Neuronal stem cell (in vitro differentiated cells): ENCODE measurements at regions not wholly inside any gene's neighbourhood (a gene's known extent, or its start where the extent isn't known, plus 50 kb on each side); places are given as distances from the start of the nearest gene placed in this dataset.

Source experiments
- DNase-seq: peaks from one replicate; pipeline ENCODE4 v3.0.0-alpha.2; 2013; ENCODE audit warnings: low spot score
- H2AFZ ChIP-seq: one replicate; pipeline ENCODE4 v1.6.1; 2013; ENCODE audit warnings: mild to moderate bottlenecking, low read length, inconsistent platforms
- H2AK5ac ChIP-seq: 2 replicates; pipeline ENCODE4 v1.6.1; 2013; ENCODE audit warnings: low read depth, mild to moderate bottlenecking, inconsistent platforms, low read length, moderate library complexity, mixed read lengths
- H2BK120ac ChIP-seq: 2 replicates; pipeline ENCODE4 v1.6.1; 2013; ENCODE audit warnings: low read depth, mild to moderate bottlenecking, inconsistent platforms, low read length, moderate library complexity, mixed read lengths
- H2BK12ac ChIP-seq: one replicate; pipeline ENCODE4 v1.6.1; 2013; ENCODE audit warnings: low read length, inconsistent platforms
- H2BK15ac ChIP-seq: 2 replicates; pipeline ENCODE4 v1.6.1; 2013; ENCODE audit warnings: mild to moderate bottlenecking, low read length, inconsistent platforms, mixed read lengths
- H2BK5ac ChIP-seq: one replicate; pipeline ENCODE4 v1.6.1; 2013; ENCODE audit warnings: inconsistent platforms, mild to moderate bottlenecking, low read length, moderate library complexity
- H3K14ac ChIP-seq: one replicate; pipeline ENCODE4 v1.6.1; 2013; ENCODE audit warnings: low read length, inconsistent platforms
- H3K18ac ChIP-seq: 2 replicates; pipeline ENCODE4 v1.6.1; 2013; ENCODE audit warnings: low read length, inconsistent platforms
- H3K23ac ChIP-seq: 2 replicates; pipeline ENCODE4 v1.6.1; 2013; ENCODE audit warnings: low read depth, mild to moderate bottlenecking, mixed read lengths, low read length, inconsistent platforms; ENCODE audit not compliant: poor library complexity
- H3K27ac ChIP-seq: replicated peaks from 3 replicates; pipeline ENCODE4 v1.5.1; 2013; ENCODE audit warnings: low read length, inconsistent platforms
- H3K27me3 ChIP-seq, 3 experiments: 2 replicates each; pipeline ENCODE4 v1.6.1; 2013; ENCODE audit warnings: low read length in 3 of 3, mild to moderate bottlenecking in 2 of 3, inconsistent platforms in 1 of 3, low read depth in 1 of 3, mixed read lengths in 1 of 3, moderate library complexity in 1 of 3; ENCODE audit not compliant: control insufficient read depth in 3 of 3, insufficient read depth in 3 of 3
- H3K36me3 ChIP-seq, 2 donors: replicated peaks in 1 of 2; 2 replicates each; pipeline ENCODE4 v1.6.1; 2013; ENCODE audit warnings: low read length in 2 of 2; ENCODE audit not compliant: control insufficient read depth in 2 of 2, insufficient read depth in 2 of 2
- H3K4ac ChIP-seq: 2 replicates; pipeline ENCODE4 v1.6.1; 2013; ENCODE audit warnings: inconsistent platforms, mild to moderate bottlenecking, low read length, moderate library complexity
- H3K4me1 ChIP-seq, 2 donors: 1 replicate in 1 of 2; 2 replicates in 1 of 2; pipeline ENCODE4 v1.6.1; 2013; ENCODE audit warnings: low read length in 2 of 2, low read depth in 1 of 2; ENCODE audit not compliant: control insufficient read depth in 2 of 2, insufficient read depth in 1 of 2
- H3K4me2 ChIP-seq: one replicate; pipeline ENCODE4 v1.6.1; 2013; ENCODE audit warnings: mild to moderate bottlenecking, low read length, inconsistent platforms; ENCODE audit not compliant: insufficient read depth, poor library complexity, severe bottlenecking
- H3K4me3 ChIP-seq, 2 donors: 2 replicates each; pipeline ENCODE4 v1.5.1; 2013; ENCODE audit warnings: low read length in 2 of 2, mild to moderate bottlenecking in 2 of 2, inconsistent platforms in 1 of 2, moderate library complexity in 1 of 2
- H3K79me1 ChIP-seq: one replicate; pipeline ENCODE4 v1.6.1; 2013; ENCODE audit warnings: low read depth, mild to moderate bottlenecking, inconsistent platforms, low read length, moderate library complexity
- H3K9ac ChIP-seq: one replicate; pipeline ENCODE4 v1.6.1; 2013; ENCODE audit warnings: mild to moderate bottlenecking, low read depth, low read length, inconsistent platforms; ENCODE audit not compliant: poor library complexity
- H3K9me3 ChIP-seq, 2 donors: replicated peaks in 1 of 2; 2 replicates each; pipeline versions ENCODE3 to v1.6.1; 2013; ENCODE audit warnings: low read length in 2 of 2, mild to moderate bottlenecking in 2 of 2, inconsistent platforms in 1 of 2, low read depth in 1 of 2, mixed read lengths in 1 of 2, moderate library complexity in 1 of 2; ENCODE audit not compliant: control insufficient read depth in 2 of 2, insufficient read depth in 1 of 2
- H4K8ac ChIP-seq: one replicate; pipeline ENCODE4 v1.6.1; 2013; ENCODE audit warnings: low read depth, mild to moderate bottlenecking, inconsistent platforms, low read length, moderate library complexity
- H4K91ac ChIP-seq: one replicate; pipeline ENCODE4 v1.6.1; 2013; ENCODE audit warnings: low read length, low read depth, mild to moderate bottlenecking, inconsistent platforms; ENCODE audit not compliant: poor library complexity
- WGBS, 2 donors: extraction: QIAGEN DNeasy Blood & Tissue Kit; methylation state at CpG; one replicate each; pipeline ENCODE4 v1.1.7; 2013; ENCODE audit warnings: missing lambda C conversion rate in 2 of 2, mixed read lengths in 1 of 2; ENCODE audit not compliant: insufficient read length in 2 of 2, insufficient replicate concordance in 1 of 2; ENCODE audit errors: extremely low coverage in 2 of 2; 5-methylcytosine and 5-hydroxymethylcytosine counted together

GRCh38 chr18:10035281-10035991 lies 121.6 kb downstream of the VAPA start:
- Histone ChIP-seq H3K4me1 (peaks cover 0 to 15% of the 10 kb centered on the region in 2 donors), H3K27me3 (no peaks in the 10 kb centered on the region), H2AFZ (no peak overlapping the region), H3K18ac (no peak overlapping the region), H2AK5ac (no peak overlapping the region), H3K4me3 (no peak overlapping the region), H3K9ac (peak overlapping the region; percentile 5), H2BK12ac (no peak overlapping the region), H2BK5ac (no peak overlapping the region), H3K4ac (no peak overlapping the region), H3K79me1 (no peaks in the 10 kb centered on the region), H3K36me3 (no peaks in the 10 kb centered on the region), H3K23ac (no peak overlapping the region), H4K8ac (no peak overlapping the region), H2BK120ac (no peak overlapping the region), H3K9me3 (peaks cover 0 to 6% of the 10 kb centered on the region in 2 donors), H3K14ac (no peak overlapping the region), H4K91ac (no peak overlapping the region), H3K27ac (no peak overlapping the region), H3K4me2 (no peak overlapping the region), H2BK15ac (no peak overlapping the region)
- no peak for DNase-seq
- no CpG with 5 or more reads among the region's 13 CpGs for WGBS, 2 donors

DNA sequence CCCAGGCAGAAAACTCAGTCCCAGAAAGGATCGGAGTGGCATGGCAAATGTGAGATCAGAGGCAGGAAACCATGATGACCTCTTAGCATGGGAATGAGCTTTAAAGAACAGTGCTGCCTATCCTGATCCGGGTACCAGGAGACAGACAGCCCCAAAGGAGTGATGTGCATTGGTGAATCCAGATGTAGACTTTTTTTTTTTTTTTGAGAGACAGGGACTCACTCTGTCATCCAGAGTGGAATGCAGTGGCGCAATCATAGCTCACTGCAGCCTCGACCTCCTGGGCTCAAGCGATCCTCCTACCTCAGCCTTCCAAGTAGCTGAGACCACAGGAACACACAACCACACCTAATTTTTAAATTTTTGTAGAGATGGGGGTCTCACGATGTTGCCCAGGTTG lies 122.7 kb downstream of the VAPA start:
- Histone ChIP-seq H3K27ac (no peak overlapping the region), H3K4me2 (no peak overlapping the region), H3K79me1 (no peaks in the 10 kb centered on the region), H3K18ac (no peak overlapping the region), H3K9me3 (peaks cover 2 to 6% of the 10 kb centered on the region in 2 donors), H3K36me3 (no peaks in the 10 kb centered on the region), H3K27me3 (no peaks in the 10 kb centered on the region), H4K91ac (no peak overlapping the region), H4K8ac (no peak overlapping the region), H2BK120ac (no peak overlapping the region), H3K14ac (no peak overlapping the region), H3K9ac (no peak overlapping the region), H3K23ac (no peak overlapping the region), H2BK15ac (no peak overlapping the region), H3K4ac (no peak overlapping the region), H2BK12ac (no peak overlapping the region), H2AK5ac (no peak overlapping the region), H3K4me1 (peaks cover 0 to 21% of the 10 kb centered on the region in 2 donors), H2AFZ (peak overlapping the region; percentile 57), H2BK5ac (no peak overlapping the region), H3K4me3 (no peak overlapping the region)
- no peak for DNase-seq
- WGBS, 2 donors, result no CpG with 5 or more reads among the region's 6 CpGs

DNA sequence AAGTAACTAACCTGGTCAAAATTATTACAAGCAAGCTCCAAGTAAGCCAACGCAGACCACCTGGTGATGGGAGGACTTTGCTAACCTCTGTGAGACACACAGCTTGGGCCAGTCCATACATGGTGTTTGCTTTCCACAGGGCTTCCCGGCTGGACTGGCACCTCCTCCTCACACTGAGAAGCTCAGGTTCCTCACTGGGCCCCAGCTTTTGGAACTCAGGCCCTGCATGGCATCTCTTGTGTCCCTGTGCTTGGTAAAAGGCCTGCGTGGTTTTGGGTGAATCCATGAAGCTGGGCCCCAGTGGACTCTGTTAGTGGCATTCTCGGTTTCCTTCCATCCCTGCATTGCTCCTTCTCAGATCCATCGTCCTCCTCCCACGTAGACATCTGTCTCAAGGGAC lies 123.4 kb downstream of the VAPA start:
- Histone ChIP-seq H3K14ac (no peak overlapping the region), H3K9ac (no peak overlapping the region), H2AK5ac (no peak overlapping the region), H3K27ac (no peak overlapping the region), H4K8ac (no peak overlapping the region), H3K9me3 (peaks cover 2 to 11% of the 10 kb centered on the region in 2 donors), H3K27me3 (no peaks in the 10 kb centered on the region), H3K18ac (no peak overlapping the region), H2AFZ (no peak overlapping the region), H2BK5ac (no peak overlapping the region), H3K79me1 (no peaks in the 10 kb centered on the region), H3K23ac (no peak overlapping the region), H3K36me3 (no peaks in the 10 kb centered on the region), H3K4me2 (no peak overlapping the region), H2BK120ac (no peak overlapping the region), H2BK12ac (no peak overlapping the region), H4K91ac (no peak overlapping the region), H3K4me3 (no peak overlapping the region), H2BK15ac (no peak overlapping the region), H3K4me1 (peaks cover 0 to 21% of the 10 kb centered on the region in 2 donors), H3K4ac (no peak overlapping the region)
- DNase-seq, result no peak
- no CpG with 5 or more reads among the region's 6 CpGs for WGBS, 2 donors

- no peak overlapping the region for H2AK5ac ChIP-seq
- no peak for DNase-seq
- no CpG with 5 or more reads among the region's 2 CpGs for WGBS, 2 donors
- H3K9ac ChIP-seq, result no peak overlapping the region
- H3K9me3 ChIP-seq, result peaks cover 2 to 13% of the 10 kb centered on the region in 2 donors
- H2BK15ac ChIP-seq, result no peak overlapping the region
- H3K4me1 ChIP-seq, result peaks cover 0 to 21% of the 10 kb centered on the region in 2 donors
- H3K23ac ChIP-seq, result no peak overlapping the region
- no peak overlapping the region for H3K27ac ChIP-seq
- no peaks in the 10 kb centered on the region for H3K79me1 ChIP-seq
- H4K91ac ChIP-seq, result no peak overlapping the region
- H2BK12ac ChIP-seq, result no peak overlapping the region
- H2BK120ac ChIP-seq, result no peak overlapping the region
- H3K14ac ChIP-seq, result no peak overlapping the region
- H3K27me3 ChIP-seq, result no peaks in the 10 kb centered on the region
- no peak overlapping the region for H3K4me2 ChIP-seq
- H3K4ac ChIP-seq, result no peak overlapping the region
- H2BK5ac ChIP-seq, result no peak overlapping the region
- no peak overlapping the region for H3K4me3 ChIP-seq
- H3K18ac ChIP-seq, result no peak overlapping the region
- H2AFZ ChIP-seq, result no peak overlapping the region
- no peak overlapping the region for H4K8ac ChIP-seq
- H3K36me3 ChIP-seq, result no peaks in the 10 kb centered on the region
These were observed 124.5 kb downstream of the VAPA start for GRCh38 chr18:10038268-10038667.
